WTC11 (cell line): ENCODE measurements at regions not wholly inside any gene's neighbourhood (a gene's known extent, or its start where the extent isn't known, plus 50 kb on each side); places are given as distances from the start of the nearest gene placed in this dataset.

Experiments
- ATAC-seq: fragments of 200-7000 bp; cut with Tn5 transposase; 2 replicates; pipeline ENCODE4 v1.10.0; 2021; ENCODE audit warnings: mild to moderate bottlenecking, moderate library complexity
- CTCF ChIA-PET: fragments of 300-600 bp; sonication (Branson Sonifier 250); formaldehyde crosslinking; loops from one replicate; lab custom pipeline; 2021; ENCODE audit warnings: antibody characterized with exemption; lab: Charles Lee
- POLR2A ChIA-PET: fragments of 350-600 bp; sonication (Branson Sonifier 250); formaldehyde crosslinking; loops from one replicate; lab custom pipeline; 2021; ENCODE audit warnings: antibody characterized with exemption; lab: Charles Lee
- DNase-seq: peaks from one replicate; pipeline ENCODE4 v3.0.0; 2021; ENCODE audit warnings: low spot score
- H3K27ac Mint-ChIP-seq: 2 replicates; pipeline ENCODE4 v1.8.0; 2021; ENCODE audit warnings: mixed read lengths
- H3K27me3 Mint-ChIP-seq: 2 replicates; pipeline ENCODE4 v1.8.0; 2021; ENCODE audit warnings: low read depth, mild to moderate bottlenecking, moderate library complexity, mixed read lengths
- H3K36me3 Mint-ChIP-seq: 2 replicates; pipeline ENCODE4 v1.8.0; 2021; ENCODE audit warnings: mixed read lengths
- H3K4me1 Mint-ChIP-seq: 2 replicates; pipeline ENCODE4 v1.8.0; 2022; ENCODE audit warnings: mixed read lengths
- H3K4me3 Mint-ChIP-seq: 2 replicates; pipeline ENCODE4 v1.8.0; 2021; ENCODE audit warnings: mild to moderate bottlenecking, moderate library complexity, mixed read lengths
- H3K9me3 Mint-ChIP-seq: 2 replicates; pipeline ENCODE4 v1.8.0; 2021; ENCODE audit warnings: mixed read lengths
- ATF1 ChIP-seq: sonication (generic); formaldehyde crosslinking; IDR thresholded peaks from 2 replicates; pipeline ENCODE4 v1.8.1; 2023; ENCODE audit warnings: mild to moderate bottlenecking, moderate library complexity, missing genetic modification reagents
- CREM ChIP-seq: sonication (generic); formaldehyde crosslinking; IDR thresholded peaks from 2 replicates; pipeline ENCODE4 v1.8.1; 2022; ENCODE audit warnings: mild to moderate bottlenecking, missing genetic modification reagents, moderate library complexity
- ELF4 ChIP-seq: sonication (generic); formaldehyde crosslinking; IDR thresholded peaks from 2 replicates; pipeline ENCODE4 v1.8.1; 2022; ENCODE audit warnings: low read depth, mild to moderate bottlenecking, moderate library complexity, missing genetic modification reagents
- FOXK1 ChIP-seq: sonication (generic); formaldehyde crosslinking; IDR thresholded peaks from 2 replicates; pipeline ENCODE4 v1.8.0; 2022; ENCODE audit warnings: mild to moderate bottlenecking, moderate library complexity, missing genetic modification reagents
- JUN ChIP-seq: sonication (generic); formaldehyde crosslinking; IDR thresholded peaks from 2 replicates; pipeline ENCODE4 v1.8.0; 2023; ENCODE audit warnings: mild to moderate bottlenecking, missing genetic modification reagents
- KAT7 ChIP-seq: sonication (generic); formaldehyde crosslinking; IDR thresholded peaks from 2 replicates; pipeline ENCODE4 v1.8.1; 2023; ENCODE audit warnings: missing genetic modification reagents, mild to moderate bottlenecking, borderline replicate concordance
- NFYB ChIP-seq: sonication (generic); formaldehyde crosslinking; conservative IDR thresholded peaks from 2 replicates; pipeline ENCODE4 v1.8.0; 2022; ENCODE audit warnings: low read depth, missing genetic modification reagents
- NR3C1 ChIP-seq: sonication (generic); formaldehyde crosslinking; conservative IDR thresholded peaks from 2 replicates; pipeline ENCODE4 v1.8.1; 2023; ENCODE audit warnings: low read depth, mild to moderate bottlenecking, missing genetic modification reagents
- RORB ChIP-seq: fragments of 250-450 bp; sonication (Bioruptor Pico); IDR thresholded peaks from 2 replicates; pipeline ENCODE4 v1.9.0; 2021; ENCODE audit warnings: mild to moderate bottlenecking
- ZNF121 ChIP-seq: sonication (generic); formaldehyde crosslinking; IDR thresholded peaks from 2 replicates; pipeline ENCODE4 v1.8.0; 2023; ENCODE audit warnings: missing genetic modification reagents
- ZNF219 ChIP-seq: sonication (generic); formaldehyde crosslinking; IDR thresholded peaks from 2 replicates; pipeline ENCODE4 v1.8.0; 2023; ENCODE audit warnings: missing genetic modification reagents, mild to moderate bottlenecking, borderline replicate concordance
- ZNF396 ChIP-seq: fragments of 250-450 bp; sonication (Bioruptor Pico); IDR thresholded peaks from 2 replicates; pipeline ENCODE4 v1.8.0; 2021; ENCODE audit warnings: mild to moderate bottlenecking, moderate library complexity, borderline replicate concordance
- TF ChIP-seq, protein P1 (sequence below): sonication (generic); formaldehyde crosslinking; IDR thresholded peaks from 2 replicates; pipeline ENCODE4 v1.8.0; 2022; ENCODE audit warnings: mild to moderate bottlenecking, missing genetic modification reagents
- TF ChIP-seq, protein P2 (sequence below): sonication (generic); formaldehyde crosslinking; IDR thresholded peaks from 2 replicates; pipeline ENCODE4 v1.8.0; 2023; ENCODE audit warnings: missing genetic modification reagents, mild to moderate bottlenecking, borderline replicate concordance
- TF ChIP-seq, protein P3 (sequence below): sonication (generic); formaldehyde crosslinking; IDR thresholded peaks from 2 replicates; pipeline ENCODE4 v1.8.0; 2022; ENCODE audit warnings: mild to moderate bottlenecking, missing genetic modification reagents
- TF ChIP-seq, protein P4 (sequence below): fragments of 250-450 bp; sonication (Bioruptor Pico); conservative IDR thresholded peaks from 2 replicates; pipeline ENCODE4 v1.9.0; 2021; ENCODE audit warnings: mild to moderate bottlenecking
- TF ChIP-seq, protein P5 (sequence below): fragments of 250-450 bp; sonication (Bioruptor Pico); IDR thresholded peaks from 2 replicates; pipeline ENCODE4 v2.1.2; 2022; ENCODE audit warnings: mild to moderate bottlenecking, moderate library complexity
- TF ChIP-seq, protein P6 (sequence below): sonication (generic); formaldehyde crosslinking; IDR thresholded peaks from 2 replicates; pipeline ENCODE4 v1.8.1; 2022; ENCODE audit warnings: low read depth, missing genetic modification reagents, borderline replicate concordance
- TF ChIP-seq, protein P7 (sequence below): sonication (generic); formaldehyde crosslinking; IDR thresholded peaks from 2 replicates; pipeline ENCODE4 v1.8.1; 2023; ENCODE audit warnings: mild to moderate bottlenecking, missing genetic modification reagents
- TF ChIP-seq, protein P8 (sequence below): sonication (generic); formaldehyde crosslinking; IDR thresholded peaks from 2 replicates; pipeline ENCODE4 v1.8.1; 2023; ENCODE audit warnings: mild to moderate bottlenecking, missing genetic modification reagents, moderate library complexity

DNA sequence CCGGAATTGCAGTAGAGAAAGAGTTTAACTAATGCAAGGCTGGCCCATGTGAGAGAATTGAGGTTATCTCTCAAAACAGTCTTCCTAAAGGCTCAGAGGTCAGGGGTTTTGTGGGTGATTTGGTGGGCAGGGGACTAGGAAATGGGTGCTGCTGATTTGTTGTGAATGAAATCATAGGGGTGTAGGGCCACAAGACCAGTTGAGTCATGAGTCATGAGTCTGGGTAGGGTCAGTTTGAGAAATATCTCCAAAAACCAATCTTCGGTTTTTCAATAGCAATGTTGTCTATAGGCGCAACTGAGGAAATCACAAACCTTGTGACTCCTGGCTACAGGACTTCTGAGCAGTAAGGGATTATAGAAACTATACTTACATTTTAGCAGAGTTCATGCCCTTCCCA is 460.0 kb upstream of the NRP1 start (continued):
- TF ChIP-seq ELF4 (CRISPR knock-in tag) (no peak), ATF1 (CRISPR knock-in tag) (no peak)

DNA sequence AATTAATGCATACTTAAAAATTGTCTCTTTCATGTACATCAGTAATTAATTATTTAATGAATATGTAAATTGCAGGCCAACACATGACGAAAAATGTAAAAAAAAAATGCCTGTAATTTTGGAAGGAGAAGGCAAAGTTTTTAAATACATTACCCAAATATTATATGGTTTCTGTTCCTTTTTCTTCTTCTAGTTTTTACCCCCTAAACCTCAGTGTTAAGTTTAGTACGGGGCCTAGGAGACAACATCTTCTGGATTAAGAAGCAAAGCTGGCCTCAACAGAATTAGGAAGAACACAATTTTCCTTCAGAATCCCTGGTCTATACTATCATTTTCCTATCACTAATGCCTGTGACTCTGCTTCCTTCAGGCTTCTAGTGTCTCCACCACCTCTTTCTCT is 459.3 kb upstream of the NRP1 start:
- H3K4me3 Mint-ChIP-seq, result no peak overlapping the region
- DNase-seq (no peak), ATAC-seq (no peak)
- ChIA-PET CTCF (no interaction called here), POLR2A (no interaction called here)
- H3K4me1 Mint-ChIP-seq, result peaks cover 18% of the 10 kb centered on the region
- H3K36me3 Mint-ChIP-seq, result no peaks in the 10 kb centered on the region
- TF ChIP-seq ATF1 (CRISPR knock-in tag) (no peak), ZNF396 (CRISPR knock-in tag) (no peak), FOXK1 (CRISPR knock-in tag) (no peak), ZNF121 (CRISPR knock-in tag) (no peak), RORB (CRISPR knock-in tag) (no peak)
- TF ChIP-seq, protein P1, sequence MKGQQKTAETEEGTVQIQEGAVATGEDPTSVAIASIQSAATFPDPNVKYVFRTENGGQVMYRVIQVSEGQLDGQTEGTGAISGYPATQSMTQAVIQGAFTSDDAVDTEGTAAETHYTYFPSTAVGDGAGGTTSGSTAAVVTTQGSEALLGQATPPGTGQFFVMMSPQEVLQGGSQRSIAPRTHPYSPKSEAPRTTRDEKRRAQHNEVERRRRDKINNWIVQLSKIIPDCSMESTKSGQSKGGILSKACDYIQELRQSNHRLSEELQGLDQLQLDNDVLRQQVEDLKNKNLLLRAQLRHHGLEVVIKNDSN, result no peak
- TF ChIP-seq, protein P2, sequence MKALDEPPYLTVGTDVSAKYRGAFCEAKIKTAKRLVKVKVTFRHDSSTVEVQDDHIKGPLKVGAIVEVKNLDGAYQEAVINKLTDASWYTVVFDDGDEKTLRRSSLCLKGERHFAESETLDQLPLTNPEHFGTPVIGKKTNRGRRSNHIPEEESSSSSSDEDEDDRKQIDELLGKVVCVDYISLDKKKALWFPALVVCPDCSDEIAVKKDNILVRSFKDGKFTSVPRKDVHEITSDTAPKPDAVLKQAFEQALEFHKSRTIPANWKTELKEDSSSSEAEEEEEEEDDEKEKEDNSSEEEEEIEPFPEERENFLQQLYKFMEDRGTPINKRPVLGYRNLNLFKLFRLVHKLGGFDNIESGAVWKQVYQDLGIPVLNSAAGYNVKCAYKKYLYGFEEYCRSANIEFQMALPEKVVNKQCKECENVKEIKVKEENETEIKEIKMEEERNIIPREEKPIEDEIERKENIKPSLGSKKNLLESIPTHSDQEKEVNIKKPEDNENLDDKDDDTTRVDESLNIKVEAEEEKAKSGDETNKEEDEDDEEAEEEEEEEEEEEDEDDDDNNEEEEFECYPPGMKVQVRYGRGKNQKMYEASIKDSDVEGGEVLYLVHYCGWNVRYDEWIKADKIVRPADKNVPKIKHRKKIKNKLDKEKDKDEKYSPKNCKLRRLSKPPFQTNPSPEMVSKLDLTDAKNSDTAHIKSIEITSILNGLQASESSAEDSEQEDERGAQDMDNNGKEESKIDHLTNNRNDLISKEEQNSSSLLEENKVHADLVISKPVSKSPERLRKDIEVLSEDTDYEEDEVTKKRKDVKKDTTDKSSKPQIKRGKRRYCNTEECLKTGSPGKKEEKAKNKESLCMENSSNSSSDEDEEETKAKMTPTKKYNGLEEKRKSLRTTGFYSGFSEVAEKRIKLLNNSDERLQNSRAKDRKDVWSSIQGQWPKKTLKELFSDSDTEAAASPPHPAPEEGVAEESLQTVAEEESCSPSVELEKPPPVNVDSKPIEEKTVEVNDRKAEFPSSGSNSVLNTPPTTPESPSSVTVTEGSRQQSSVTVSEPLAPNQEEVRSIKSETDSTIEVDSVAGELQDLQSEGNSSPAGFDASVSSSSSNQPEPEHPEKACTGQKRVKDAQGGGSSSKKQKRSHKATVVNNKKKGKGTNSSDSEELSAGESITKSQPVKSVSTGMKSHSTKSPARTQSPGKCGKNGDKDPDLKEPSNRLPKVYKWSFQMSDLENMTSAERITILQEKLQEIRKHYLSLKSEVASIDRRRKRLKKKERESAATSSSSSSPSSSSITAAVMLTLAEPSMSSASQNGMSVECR (CRISPR knock-in tag), result no peak
- TF ChIP-seq, protein P3, sequence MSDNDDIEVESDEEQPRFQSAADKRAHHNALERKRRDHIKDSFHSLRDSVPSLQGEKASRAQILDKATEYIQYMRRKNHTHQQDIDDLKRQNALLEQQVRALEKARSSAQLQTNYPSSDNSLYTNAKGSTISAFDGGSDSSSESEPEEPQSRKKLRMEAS (CRISPR knock-in tag), result no peak
- peaks cover 8% of the 10 kb centered on the region for H3K9me3 Mint-ChIP-seq
- H3K27me3 Mint-ChIP-seq, result no peaks in the 10 kb centered on the region
- no peak overlapping the region for H3K27ac Mint-ChIP-seq

DNA sequence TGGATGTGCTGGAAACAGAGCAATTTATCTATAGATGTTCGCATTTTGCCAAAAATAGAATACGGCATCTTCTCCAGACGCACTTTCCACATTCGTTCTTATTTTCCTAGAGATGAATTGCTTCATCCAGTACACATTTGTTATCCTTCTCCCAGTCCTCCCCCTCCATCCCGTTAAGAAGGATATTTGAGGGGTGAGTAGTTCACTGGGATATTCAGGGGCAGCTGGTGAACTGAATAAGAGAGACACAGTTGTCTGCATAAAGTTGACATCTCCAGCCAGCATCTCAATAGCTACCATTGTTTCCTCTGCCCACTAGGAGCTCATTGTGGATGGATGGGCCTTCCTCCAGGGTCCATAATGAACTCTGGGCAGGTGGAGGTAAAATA is 456.8 kb upstream of the NRP1 start:
- H3K4me1 Mint-ChIP-seq, result peaks cover 12% of the 10 kb centered on the region
- DNase-seq (no peak), ATAC-seq (no peak)
- peaks cover 4% of the 10 kb centered on the region; the same call in 1 of the 2 replicates for H3K9me3 Mint-ChIP-seq
- no peaks in the 10 kb centered on the region for H3K36me3 Mint-ChIP-seq
- H3K27me3 Mint-ChIP-seq, result no peaks in the 10 kb centered on the region
- ChIA-PET CTCF (interaction anchor here (0.6 kb wide), 1 partner anchor 721 kb away, joined by 4 read pairs; no protein-coding TSS in a partner anchor), POLR2A (interaction anchor here (0.6 kb wide), 1 partner anchor 54 kb away, joined by 4 read pairs; no protein-coding TSS in a partner anchor)
- no peak overlapping the region for H3K27ac Mint-ChIP-seq
- no peak overlapping the region for H3K4me3 Mint-ChIP-seq
- TF ChIP-seq, protein P4, sequence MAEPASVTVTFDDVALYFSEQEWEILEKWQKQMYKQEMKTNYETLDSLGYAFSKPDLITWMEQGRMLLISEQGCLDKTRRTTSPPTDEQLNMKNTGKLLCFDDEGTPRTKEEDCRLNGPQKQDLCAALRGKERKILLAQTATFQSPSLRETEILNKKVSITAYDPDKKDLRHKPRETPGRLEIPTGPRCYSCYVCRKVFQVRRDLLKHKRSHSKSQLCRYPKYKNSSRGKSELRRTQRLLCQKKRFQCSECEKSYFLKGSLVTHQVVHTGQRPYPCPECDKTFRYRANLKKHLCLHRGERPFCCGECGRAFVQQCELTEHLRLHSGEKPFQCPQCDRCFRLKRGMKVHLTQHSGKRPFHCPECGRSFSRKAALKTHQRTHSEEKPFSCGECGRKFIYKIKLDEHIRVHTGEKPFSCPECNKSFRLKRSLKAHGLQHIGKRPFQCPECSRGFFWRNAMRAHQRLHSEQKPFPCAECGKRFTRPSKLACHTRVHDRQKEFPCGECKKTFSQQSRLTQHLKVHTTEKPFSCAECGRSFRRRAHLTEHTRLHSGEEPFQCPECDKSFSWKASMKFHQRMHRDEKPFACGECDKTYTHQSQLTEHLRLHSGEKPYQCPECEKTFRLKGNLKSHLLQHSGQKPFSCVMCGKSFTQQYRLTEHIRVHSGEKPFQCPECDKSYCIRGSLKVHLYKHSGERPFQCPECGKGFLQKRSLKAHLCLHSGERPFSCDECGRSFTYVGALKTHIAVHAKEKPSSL (CRISPR knock-in tag), result no peak
- TF ChIP-seq ZNF219 (CRISPR knock-in tag) (no peak), KAT7 (CRISPR knock-in tag) (no peak), NR3C1 (no peak), NFYB (CRISPR knock-in tag) (no peak), CREM (CRISPR knock-in tag) (no peak), JUN (no peak)
- TF ChIP-seq, protein P3 (CRISPR knock-in tag), result no peak
- TF ChIP-seq, protein P5, sequence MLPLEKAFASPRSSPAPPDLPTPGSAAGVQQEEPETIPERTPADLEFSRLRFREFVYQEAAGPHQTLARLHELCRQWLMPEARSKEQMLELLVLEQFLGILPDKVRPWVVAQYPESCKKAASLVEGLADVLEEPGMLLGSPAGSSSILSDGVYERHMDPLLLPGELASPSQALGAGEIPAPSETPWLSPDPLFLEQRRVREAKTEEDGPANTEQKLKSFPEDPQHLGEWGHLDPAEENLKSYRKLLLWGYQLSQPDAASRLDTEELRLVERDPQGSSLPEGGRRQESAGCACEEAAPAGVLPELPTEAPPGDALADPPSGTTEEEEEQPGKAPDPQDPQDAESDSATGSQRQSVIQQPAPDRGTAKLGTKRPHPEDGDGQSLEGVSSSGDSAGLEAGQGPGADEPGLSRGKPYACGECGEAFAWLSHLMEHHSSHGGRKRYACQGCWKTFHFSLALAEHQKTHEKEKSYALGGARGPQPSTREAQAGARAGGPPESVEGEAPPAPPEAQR (CRISPR knock-in tag), result no peak
- TF ChIP-seq, protein P6, sequence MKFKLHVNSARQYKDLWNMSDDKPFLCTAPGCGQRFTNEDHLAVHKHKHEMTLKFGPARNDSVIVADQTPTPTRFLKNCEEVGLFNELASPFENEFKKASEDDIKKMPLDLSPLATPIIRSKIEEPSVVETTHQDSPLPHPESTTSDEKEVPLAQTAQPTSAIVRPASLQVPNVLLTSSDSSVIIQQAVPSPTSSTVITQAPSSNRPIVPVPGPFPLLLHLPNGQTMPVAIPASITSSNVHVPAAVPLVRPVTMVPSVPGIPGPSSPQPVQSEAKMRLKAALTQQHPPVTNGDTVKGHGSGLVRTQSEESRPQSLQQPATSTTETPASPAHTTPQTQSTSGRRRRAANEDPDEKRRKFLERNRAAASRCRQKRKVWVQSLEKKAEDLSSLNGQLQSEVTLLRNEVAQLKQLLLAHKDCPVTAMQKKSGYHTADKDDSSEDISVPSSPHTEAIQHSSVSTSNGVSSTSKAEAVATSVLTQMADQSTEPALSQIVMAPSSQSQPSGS (CRISPR knock-in tag), result no peak
- TF ChIP-seq, protein P7, sequence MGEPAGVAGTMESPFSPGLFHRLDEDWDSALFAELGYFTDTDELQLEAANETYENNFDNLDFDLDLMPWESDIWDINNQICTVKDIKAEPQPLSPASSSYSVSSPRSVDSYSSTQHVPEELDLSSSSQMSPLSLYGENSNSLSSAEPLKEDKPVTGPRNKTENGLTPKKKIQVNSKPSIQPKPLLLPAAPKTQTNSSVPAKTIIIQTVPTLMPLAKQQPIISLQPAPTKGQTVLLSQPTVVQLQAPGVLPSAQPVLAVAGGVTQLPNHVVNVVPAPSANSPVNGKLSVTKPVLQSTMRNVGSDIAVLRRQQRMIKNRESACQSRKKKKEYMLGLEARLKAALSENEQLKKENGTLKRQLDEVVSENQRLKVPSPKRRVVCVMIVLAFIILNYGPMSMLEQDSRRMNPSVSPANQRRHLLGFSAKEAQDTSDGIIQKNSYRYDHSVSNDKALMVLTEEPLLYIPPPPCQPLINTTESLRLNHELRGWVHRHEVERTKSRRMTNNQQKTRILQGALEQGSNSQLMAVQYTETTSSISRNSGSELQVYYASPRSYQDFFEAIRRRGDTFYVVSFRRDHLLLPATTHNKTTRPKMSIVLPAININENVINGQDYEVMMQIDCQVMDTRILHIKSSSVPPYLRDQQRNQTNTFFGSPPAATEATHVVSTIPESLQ (CRISPR knock-in tag), result no peak
- TF ChIP-seq, protein P8, sequence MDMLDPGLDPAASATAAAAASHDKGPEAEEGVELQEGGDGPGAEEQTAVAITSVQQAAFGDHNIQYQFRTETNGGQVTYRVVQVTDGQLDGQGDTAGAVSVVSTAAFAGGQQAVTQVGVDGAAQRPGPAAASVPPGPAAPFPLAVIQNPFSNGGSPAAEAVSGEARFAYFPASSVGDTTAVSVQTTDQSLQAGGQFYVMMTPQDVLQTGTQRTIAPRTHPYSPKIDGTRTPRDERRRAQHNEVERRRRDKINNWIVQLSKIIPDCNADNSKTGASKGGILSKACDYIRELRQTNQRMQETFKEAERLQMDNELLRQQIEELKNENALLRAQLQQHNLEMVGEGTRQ (CRISPR knock-in tag), result no peak
